MV-4-11 (cell line): ENCODE measurements at regions not wholly inside any gene's neighbourhood (a gene's known extent, or its start where the extent isn't known, plus 50 kb on each side); places are given as distances from the start of the nearest gene placed in this dataset.
"Not testable (repeated sequence)": the region's sequence is repeated elsewhere in the genome, so short reads cannot be mapped to it uniquely, and the experiment has no call there.

Source experiments
- DNase-seq: peaks from one replicate; lab custom pipeline; 2025; lab: John Stamatoyannopoulos, UW

DNA sequence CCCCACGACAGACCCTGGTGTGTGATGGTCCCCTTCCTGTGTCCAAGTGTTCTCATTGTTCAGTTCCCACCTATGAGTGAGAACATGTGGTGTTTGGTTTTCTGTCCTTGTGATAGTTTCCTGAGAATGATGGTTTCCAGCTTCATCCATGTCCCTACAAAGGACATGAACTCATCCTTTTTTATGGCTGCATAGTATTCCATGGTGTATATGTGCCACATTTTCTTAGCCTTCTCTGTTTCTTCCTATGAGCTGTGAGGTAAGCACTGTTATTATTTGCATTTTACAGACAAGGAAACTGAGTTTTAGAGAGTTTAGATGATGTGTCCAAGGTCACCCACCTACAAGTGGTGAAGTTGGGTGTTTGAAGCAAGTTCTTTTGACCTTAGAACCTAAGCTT, 51.1 kb upstream of the BNC1 start:
- DNase-seq: not testable (repeated sequence)

DNA sequence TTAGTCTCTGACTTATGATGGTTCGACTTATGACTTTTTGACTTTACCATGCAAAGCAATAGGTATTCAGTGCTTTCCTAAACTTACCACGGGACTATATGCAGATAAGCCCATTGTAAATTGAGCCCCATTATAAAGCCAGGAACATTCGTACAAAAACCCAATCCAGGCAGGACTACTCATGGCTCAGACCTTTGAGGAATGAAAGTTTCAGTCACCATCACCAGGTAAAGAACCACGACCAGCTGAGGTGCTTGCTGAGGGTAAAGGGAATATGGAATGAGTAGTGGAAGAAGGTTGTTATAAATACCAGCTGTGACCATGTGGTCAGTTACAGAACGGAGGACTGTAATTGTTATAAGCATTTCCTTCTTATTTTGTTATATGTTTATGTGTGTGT, 54.9 kb upstream of the BNC1 start:
- no peak for DNase-seq

DNA sequence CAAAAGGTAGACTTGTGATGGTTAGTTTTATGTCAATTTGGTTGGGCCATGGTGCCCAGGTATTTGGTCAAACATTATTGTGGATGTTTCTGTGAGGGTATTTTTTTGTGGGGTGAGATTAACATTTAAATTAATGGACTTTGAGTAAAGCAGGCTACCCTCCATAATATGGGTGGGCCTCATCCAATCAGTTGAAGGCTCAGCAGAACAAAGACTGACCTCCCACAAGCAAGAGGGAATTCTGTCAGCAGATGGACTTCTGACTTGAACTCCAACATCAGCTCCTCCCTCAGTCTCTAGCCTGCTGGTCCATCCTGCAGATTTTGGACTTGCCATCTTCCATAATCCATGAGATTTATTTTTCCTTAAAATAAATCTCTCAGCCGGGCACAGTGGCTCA, 55.6 kb upstream of the BNC1 start:
- no peak for DNase-seq

DNA sequence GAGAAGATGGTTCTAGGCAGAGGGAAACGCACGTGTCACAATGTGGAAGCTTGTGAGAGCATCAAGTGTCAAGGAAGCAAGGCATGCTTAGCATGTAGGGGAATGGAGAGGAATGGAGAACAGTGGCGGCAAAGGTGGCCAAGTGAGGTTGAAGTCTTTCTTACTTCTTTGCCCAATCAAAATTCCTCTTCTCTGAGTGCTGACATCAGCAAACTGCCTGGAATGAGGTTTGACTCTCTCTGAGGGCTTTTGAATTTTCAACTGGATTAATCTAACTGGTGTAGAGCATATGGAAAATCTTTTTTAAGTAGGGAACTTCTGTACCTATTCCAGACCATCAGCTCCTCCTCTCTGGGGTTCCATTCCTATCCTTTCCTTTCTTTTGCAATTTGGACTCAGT, 61.9 kb upstream of the BNC1 start:
- DNase-seq: no peak

DNA sequence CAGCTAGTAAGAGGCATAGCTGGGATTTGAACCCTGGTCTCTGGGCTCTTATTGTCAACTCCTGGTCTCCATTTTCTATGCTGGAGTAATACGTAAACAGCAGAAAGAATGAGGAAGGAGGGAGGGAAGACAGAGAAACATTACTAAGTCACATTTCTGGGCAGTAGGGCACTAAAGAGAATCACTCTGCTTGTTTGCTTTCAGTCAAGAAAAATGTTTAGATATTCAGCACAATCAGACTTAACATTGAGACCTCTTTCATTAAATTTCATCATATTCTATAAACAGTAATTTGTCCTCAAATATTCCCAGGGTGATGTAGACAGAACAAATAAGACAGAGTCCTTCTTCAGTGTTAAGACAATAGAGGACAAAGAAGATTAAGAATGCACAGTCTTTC, 67.7 kb upstream of the BNC1 start:
- no peak for DNase-seq

DNA sequence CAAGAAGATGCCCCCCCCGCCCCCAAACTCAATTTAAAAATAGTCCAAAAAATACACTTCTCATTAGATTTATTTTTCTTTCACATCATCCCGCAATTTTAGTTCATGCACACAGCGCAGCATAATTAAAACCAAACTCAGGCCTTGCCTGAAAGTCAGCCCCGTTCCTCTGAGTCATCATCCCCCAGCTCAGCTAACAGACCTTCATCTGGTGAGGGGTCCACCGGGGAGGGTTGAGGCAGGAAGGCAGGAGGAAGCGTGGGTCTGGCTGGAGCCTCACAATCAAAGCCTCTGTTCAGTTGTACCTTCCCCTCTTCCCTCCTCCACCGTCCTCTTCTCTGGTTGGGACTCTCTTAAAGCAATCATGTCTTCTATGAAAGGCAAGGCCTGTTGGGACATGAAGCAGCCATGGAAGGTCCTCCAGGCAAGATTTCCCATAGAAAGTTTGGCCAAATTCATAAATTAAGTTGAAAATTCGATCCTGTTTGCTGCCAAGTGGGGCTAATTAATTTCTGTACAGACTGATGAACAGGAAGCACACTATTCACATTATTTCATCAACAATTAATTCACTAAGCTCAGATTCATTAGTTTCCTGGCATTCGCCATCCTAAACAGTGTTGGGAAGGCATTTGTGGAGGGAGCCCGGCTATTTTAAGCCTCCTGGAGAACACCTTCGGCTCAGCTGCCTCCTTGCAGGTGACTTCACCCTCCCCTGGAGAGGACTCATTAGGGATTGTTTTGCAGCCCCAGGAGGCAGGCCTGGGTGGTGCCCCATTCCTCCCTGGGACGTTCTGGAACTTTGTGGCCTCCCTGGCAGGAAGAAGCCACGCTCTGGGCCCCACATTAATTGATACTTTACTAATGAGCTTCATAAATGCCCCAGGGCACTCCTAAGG, 72.3 kb upstream of the BNC1 start:
- DNase-seq: no peak

DNA sequence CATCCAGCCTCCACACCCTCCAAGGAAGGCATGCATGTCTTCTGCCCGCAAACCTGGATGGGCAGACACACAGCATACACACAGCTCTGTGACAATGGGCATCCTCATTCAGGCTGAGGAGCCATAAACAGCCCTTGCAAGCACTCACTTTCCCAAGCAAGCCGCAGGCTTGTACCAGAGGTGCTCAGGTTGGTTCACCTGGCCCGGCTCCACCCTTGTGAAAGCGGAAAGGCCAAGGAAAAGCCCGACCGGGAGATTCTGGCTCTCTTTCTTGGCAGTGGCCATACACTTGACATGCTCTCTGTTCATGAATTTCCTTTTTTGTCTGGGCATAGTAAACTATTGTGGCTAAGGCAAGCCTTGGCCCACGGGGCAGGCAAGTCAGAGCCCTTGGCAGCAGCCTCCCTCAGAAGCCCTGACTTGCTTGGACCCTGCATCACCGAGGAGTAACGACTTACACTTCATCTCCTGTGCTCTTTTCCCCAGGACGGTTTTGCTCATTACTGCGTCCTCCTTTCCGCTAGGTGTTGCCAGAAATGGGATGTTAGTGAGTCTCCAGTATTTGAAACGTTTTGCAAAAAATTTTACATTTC, 74.6 kb upstream of the BNC1 start:
- no peak for DNase-seq

DNA sequence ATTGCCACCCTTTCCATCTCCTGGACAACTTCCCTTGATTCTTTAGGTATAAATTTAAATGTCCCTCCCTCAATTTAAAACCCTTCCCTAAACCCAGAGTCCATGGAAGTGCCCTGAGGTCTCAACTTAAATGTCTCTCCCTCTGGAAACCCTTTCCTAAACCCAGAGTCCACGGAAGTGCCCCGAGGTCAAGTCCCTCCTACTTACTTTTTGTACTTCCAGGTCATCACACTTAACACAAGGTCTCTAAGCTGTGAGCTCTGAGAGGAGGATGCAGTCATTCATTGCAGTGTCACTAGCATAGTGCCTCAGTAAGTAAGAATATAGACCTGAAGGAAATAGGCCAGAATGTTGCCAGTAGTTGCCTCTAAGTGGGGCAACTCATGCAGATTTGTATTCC, 78.2 kb upstream of the BNC1 start:
- no peak for DNase-seq

DNA sequence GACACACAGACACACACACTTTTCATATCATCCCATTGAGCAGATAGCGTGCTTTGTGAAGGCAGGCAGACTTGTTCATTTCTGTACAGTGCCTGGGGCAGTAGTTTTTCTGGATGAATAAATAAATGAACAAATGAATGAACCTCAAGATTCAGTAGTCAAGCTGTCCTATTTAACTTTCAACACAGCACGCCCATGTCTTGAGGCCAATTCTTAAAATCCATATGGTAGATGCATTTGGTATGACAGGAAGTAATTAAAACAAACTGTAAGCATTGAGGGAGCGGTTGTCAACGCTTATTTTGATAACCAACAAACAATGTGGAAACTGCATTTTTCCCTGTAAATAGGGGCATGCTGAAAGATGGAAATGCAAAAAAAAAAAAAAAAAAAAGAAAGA, 80.0 kb upstream of the BNC1 start:
- no peak for DNase-seq

DNA sequence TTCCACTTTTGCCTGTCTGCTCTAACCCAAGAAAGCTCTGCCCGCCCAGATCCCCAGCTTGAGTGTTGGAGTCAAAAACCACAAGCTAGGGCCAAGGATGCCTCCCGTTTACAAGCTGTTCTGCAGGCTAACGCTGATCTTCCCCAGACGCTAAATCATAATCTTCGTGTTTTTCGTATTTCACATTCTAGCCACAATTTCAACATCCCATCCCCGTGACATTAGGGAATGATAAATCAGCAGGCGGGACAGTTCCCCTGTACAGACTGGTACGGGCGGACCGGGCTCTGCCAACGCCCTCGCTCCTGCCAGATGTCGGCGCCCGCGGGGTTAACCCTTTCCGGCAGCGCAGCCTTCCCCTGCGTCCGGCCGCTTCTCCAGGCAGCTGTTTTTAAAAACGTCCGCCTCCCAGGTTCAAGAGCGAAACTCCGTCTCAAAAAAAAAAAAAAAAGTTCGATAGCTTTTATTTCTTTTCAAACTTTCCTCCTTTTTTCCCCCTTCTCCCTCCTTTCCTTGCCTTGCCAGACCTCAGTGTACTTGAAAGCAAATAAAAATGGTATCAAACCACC, 81.0 kb upstream of the BNC1 start:
- DNase-seq: peak; percentile 95

DNA sequence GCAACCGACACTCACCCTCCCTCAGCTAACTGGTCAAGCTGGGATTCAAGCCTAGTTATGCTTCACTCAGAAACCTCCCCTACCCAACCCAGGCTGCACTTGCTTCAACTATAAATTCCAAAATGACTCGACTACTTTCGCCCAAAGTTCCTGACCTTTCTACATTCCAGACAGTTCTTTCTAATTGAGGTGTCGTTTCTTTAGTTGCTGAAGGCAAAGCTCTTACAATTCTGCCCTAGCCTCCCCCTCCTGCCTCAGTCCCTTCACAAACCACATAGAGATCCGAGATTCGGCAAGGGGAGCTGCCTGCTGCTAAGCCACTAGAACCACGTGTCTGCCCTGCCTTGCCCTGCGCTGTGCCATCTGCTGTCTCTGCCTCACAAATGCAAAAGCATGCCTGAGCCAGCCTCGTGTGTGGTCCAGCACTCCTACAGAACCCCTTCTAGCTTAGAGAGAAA, 74.7 kb upstream of the SH3GL3 start:
- DNase-seq: no peak

DNA sequence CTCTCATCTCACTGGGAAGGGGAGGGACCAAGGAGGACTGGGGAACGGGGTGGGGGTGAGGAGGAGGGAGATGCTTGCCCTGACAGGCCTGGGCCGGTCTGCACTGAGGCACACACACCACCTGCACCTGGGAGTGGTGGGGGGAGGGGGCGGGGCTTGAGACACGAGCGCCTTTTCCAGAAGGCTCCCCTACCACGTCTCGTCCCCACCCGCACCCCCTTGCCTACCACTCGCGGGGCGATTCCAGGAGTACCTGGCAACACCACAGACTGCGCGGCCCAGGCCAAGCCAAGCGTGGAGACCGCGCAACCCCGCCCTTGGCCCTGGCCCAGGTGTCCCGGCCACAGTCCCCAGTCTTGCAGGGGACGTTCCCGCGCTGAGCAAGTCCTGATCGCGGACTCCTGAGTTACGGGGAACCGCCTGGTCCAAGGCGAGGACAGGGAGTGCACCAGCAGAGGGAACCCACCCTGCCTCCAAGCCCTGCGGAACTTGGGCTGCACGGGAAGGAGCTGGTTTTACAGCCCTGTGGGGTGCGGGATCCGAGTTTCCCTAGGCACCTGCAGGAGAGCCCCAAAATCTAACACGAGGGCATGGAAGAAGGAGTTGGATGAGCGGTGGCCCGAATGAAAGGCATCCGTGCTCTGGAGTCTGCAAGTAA, 68.1 kb upstream of the SH3GL3 start:
- DNase-seq: no peak

DNA sequence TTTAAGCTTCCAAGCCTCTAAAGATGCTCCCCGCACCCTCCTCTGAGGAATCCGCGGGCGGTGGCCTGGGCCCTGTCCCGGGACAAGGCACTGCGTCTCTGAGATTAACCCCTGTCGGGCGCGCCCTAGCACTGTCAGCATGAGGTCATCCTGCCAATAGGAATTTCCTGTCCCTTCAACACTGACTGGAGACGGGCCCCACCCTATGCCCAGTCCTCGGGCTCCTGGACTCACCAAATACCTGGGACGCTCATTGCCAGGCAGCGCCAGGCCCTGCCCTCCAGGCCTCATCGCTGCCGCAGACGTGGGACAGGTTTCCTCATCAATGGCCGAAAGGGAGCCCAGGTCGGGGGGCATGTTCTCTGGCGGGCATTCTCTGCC, 67.6 kb upstream of the SH3GL3 start:
- DNase-seq: no peak

DNA sequence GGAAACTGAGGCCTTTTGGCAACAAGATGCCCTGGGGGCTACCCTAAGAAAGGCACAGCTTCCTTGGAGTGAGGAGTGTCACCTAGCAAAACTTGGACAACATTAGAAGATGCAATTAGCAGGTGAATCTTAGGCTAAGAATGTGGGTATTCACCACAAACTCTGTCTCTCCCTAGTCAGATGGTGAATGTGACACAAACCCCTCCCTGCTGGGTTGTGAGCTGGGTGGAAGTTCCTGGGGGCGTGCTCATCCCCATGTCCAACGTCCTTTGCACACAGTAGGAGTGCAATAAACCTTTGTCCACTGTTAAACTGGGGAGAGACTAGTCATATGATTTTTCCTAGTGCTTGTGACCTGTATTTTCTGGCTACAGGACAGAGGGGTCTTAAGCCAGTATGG, 67.1 kb upstream of the SH3GL3 start:
- DNase-seq: no peak

DNA sequence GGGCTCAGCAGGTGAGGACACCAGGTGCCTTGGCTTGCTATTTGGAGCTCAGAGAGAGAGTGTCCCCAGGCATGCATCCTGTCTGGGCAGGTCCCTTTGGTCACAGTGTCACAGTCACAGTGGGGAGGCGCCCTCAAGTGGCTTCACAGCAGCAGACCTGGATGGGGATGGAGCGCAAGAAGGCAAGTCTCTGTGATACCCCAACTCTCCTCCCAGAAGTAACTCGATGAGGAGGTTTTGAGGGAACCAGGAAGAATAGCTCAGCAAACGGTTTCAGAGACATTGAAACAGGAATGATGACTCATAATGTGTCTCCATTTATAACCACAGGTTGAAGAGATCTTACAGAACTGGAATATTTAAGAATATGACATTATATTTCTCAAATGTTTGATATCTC, 66.5 kb upstream of the SH3GL3 start:
- peak; percentile 66 for DNase-seq

DNA sequence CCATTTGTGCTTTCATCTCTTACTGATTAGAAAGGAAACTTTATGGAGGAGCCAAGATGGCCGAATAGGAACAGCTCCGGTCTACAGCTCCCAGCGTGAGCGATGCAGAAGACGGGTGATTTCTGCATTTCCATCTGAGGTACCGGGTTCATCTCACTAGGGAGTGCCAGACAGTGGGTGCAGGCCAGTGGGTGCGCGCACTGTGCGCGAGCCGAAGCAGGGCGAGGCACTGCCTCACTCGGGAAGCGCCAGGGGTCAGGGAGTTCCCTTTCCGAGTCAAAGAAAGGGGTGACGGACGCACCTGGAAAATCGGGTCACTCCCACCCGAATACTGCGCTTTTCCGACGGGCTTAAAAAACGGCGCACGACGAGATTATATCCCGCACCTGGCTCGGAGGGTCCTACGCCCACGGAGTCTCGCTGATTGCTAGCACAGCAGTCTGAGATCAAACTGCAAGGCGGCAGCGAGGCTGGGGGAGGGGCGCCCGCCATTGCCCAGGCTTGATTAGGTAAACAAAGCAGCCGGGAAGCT, 63.5 kb upstream of the SH3GL3 start:
- not testable (repeated sequence) for DNase-seq

DNA sequence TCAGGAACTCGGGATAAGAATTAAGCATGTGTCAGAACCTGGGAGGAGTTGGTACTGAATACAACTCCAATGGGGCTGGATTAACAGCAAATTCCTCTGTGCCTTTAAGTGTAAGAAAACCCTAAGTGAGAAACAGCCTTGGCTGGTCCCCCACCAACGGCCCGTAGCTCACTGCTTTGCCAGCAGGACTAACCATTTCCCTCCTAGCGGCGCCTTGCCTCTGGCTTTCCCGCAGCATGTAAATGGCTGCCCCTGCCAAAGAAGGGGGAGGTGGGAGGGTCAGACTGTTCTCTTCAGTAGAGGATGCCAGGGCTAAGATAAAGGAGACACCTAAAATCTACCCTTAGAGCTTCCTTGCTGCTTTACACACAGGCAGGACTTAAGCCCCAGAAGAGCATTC, 51.0 kb upstream of the SH3GL3 start:
- DNase-seq: no peak
